ENCODE measurements at regions not wholly inside any gene's neighbourhood (a gene's known extent, or its start where the extent isn't known, plus 50 kb on each side); places are given as distances from the start of the nearest gene placed in this dataset.

- CTCF ChIA-PET: no interaction called here
- no peak for TF ChIP-seq CTCF (IDR thresholded peaks at IDR 0.05; ENCODE audit: insufficient read depth, low read depth, low read length)
- Histone ChIP-seq H3K4me3 (ENCODE audit: low read depth, low read length) (no peak overlapping the region), H3K36me3 (ENCODE audit: control insufficient read depth, insufficient read depth, low read length) (no peaks in the 10 kb centered on the region), H3K27me3 (ENCODE audit: control insufficient read depth, insufficient read depth, low read length) (no peaks in the 10 kb centered on the region)
- POLR2A ChIA-PET: no interaction called here
- no peak for DNase-seq (ENCODE audit: low read depth)
Measured at GRCh38 chr11:50164050-50164449, 131.4 kb downstream of the OR4C45 start.

- POLR2A ChIA-PET: no interaction called here
- H3K36me3 ChIP-seq (ENCODE audit: control insufficient read depth, insufficient read depth, low read length): no peaks in the 10 kb centered on the region
- no peak for DNase-seq (ENCODE audit: low read depth)
- no peaks in the 10 kb centered on the region for H3K27me3 ChIP-seq (ENCODE audit: control insufficient read depth, insufficient read depth, low read length)
- TF ChIP-seq CTCF (IDR thresholded peaks at IDR 0.05; ENCODE audit: insufficient read depth, low read depth, low read length): no peak
- CTCF ChIA-PET: no interaction called here
- no peak overlapping the region for H3K4me3 ChIP-seq (ENCODE audit: low read depth, low read length)
Measured at GRCh38 chr11:50169634-50170033, 137.0 kb downstream of the OR4C45 start.

- no peaks in the 10 kb centered on the region for H3K36me3 ChIP-seq (ENCODE audit: control insufficient read depth, insufficient read depth, low read length)
Measured at GRCh38 chr11:50170115-50170514, 137.4 kb downstream of the OR4C45 start.

DNA sequence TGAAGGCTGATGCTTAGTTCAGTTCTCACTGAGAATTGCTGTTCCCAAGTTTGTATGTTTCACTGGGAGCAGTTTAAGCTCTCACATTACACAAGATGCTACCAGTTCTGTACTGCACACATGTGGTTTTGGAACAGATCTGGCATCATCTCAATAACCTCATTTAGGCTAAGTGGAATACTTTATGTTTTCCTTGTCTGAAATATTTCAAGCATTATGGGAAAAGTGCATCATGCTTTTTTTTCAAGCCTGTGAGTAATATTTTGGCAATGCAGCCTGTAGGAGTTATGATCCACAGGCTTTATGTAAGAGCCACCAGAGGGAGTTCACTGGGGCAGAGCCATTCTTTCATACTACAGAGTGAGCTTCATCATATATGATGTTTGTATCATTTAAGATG is 141.5 kb downstream of the OR4C45 start:
- H3K4me3 ChIP-seq (ENCODE audit: low read depth, low read length): no peak overlapping the region
- ChIA-PET POLR2A (no interaction called here), CTCF (no interaction called here)
- TF ChIP-seq CTCF (IDR thresholded peaks at IDR 0.05; ENCODE audit: insufficient read depth, low read depth, low read length): no peak
- DNase-seq (ENCODE audit: low read depth): no peak
- no peaks in the 10 kb centered on the region for H3K36me3 ChIP-seq (ENCODE audit: control insufficient read depth, insufficient read depth, low read length)
- no peaks in the 10 kb centered on the region for H3K27me3 ChIP-seq (ENCODE audit: control insufficient read depth, insufficient read depth, low read length)

More at GRCh38 chr11:50170115-50170514, 137.4 kb downstream of the OR4C45 start:
- no peak for DNase-seq (ENCODE audit: low read depth)
- Histone ChIP-seq H3K27me3 (ENCODE audit: control insufficient read depth, insufficient read depth, low read length) (no peaks in the 10 kb centered on the region), H3K4me3 (ENCODE audit: low read depth, low read length) (no peak overlapping the region)
- ChIA-PET CTCF (no interaction called here), POLR2A (no interaction called here)
- no peak for TF ChIP-seq CTCF (IDR thresholded peaks at IDR 0.05; ENCODE audit: insufficient read depth, low read depth, low read length)

DNA sequence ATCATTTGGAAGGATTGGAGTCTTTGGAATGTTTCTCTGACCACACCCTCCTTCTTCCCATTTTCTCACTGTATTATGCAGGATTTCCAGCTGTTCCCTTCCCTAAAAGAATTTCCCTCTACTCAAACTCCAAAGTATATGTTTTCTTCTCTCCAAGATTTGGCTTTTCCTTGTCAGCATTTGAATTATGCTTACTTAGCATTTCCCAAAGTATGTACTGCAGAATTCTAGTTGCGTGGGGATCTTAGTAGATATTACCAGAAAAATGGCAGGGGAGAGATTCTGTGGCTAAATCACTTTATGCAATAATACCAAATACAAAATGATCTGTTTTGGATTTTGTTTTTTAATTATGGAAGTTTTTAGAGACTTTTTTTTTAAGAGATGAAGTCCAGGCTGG is 142.3 kb downstream of the OR4C45 start:
- no peak for TF ChIP-seq CTCF (IDR thresholded peaks at IDR 0.05; ENCODE audit: insufficient read depth, low read depth, low read length)
- Histone ChIP-seq H3K4me3 (ENCODE audit: low read depth, low read length) (no peak overlapping the region), H3K27me3 (ENCODE audit: control insufficient read depth, insufficient read depth, low read length) (no peaks in the 10 kb centered on the region), H3K36me3 (ENCODE audit: control insufficient read depth, insufficient read depth, low read length) (no peaks in the 10 kb centered on the region)
- POLR2A ChIA-PET: no interaction called here
- DNase-seq (ENCODE audit: low read depth): no peak
- CTCF ChIA-PET: no interaction called here
